Lung (tissue), 11 donors: ENCODE measurements at regions not wholly inside any gene's neighbourhood (a gene's known extent, or its start where the extent isn't known, plus 50 kb on each side); places are given as distances from the start of the nearest gene placed in this dataset.

Experiments used
- ATAC-seq: fragments of 200-7000 bp; cut with Tn5 transposase; one replicate; pipeline ENCODE4 v1.9.1; 2020; ENCODE audit warnings: moderate number of reproducible peaks; ENCODE audit not compliant: insufficient read depth, low FRiP score
- DNase-seq, 3 donors: peaks; one replicate each; pipeline ENCODE4 v3.0.0-alpha.2; 2013 to 2017
- H3K27ac ChIP-seq, 2 donors: one replicate each; pipeline ENCODE4 v1.5.1; 2013; ENCODE audit warnings: mild to moderate bottlenecking in 2 of 2, moderate library complexity in 2 of 2, control low read depth in 1 of 2, inconsistent platforms in 1 of 2, low read depth in 1 of 2, low read length in 1 of 2
- H3K27me3 ChIP-seq, 3 donors: one replicate each; pipeline ENCODE4 v1.5.1; 2013; ENCODE audit warnings: low read length in 2 of 3; ENCODE audit not compliant: control insufficient read depth in 3 of 3, insufficient read depth in 3 of 3
- H3K36me3 ChIP-seq, 4 donors: one replicate each; pipeline ENCODE4 v1.5.1; 2013; ENCODE audit warnings: low read length in 4 of 4, mild to moderate bottlenecking in 1 of 4, moderate library complexity in 1 of 4; ENCODE audit not compliant: control insufficient read depth in 4 of 4, insufficient read depth in 4 of 4
- H3K4me1 ChIP-seq, 5 donors: one replicate each; pipeline ENCODE4 v1.5.1; 2013; ENCODE audit warnings: low read length in 5 of 5, mild to moderate bottlenecking in 2 of 5, moderate library complexity in 1 of 5; ENCODE audit not compliant: control insufficient read depth in 5 of 5, insufficient read depth in 5 of 5
- H3K4me3 ChIP-seq: one replicate; pipeline ENCODE4 v1.5.1; 2013; ENCODE audit warnings: mild to moderate bottlenecking, control low read depth, moderate library complexity
- H3K9ac ChIP-seq, 2 donors: one replicate each; pipeline ENCODE4 v1.5.1; 2013; ENCODE audit warnings: low read length in 2 of 2, control low read depth in 1 of 2; ENCODE audit not compliant: insufficient read depth in 1 of 2
- H3K9me3 ChIP-seq, 4 donors: one replicate each; pipeline ENCODE4 v1.5.1; 2013; ENCODE audit warnings: low read length in 3 of 4, mild to moderate bottlenecking in 1 of 4, moderate library complexity in 1 of 4; ENCODE audit not compliant: control insufficient read depth in 4 of 4, insufficient read depth in 3 of 4
- CTCF ChIP-seq: IDR thresholded peaks from 2 replicates; pipeline ENCODE4 v1.5.1; 2012; ENCODE audit warnings: mild to moderate bottlenecking; ENCODE audit errors: control extremely low read depth, extremely low read depth
- WGBS, 2 donors: extraction: QIAGEN DNeasy Blood & Tissue Kit; methylation state at CpG; one replicate each; pipeline ENCODE4 v1.1.7; 2013; 5-methylcytosine and 5-hydroxymethylcytosine counted together
- donor health status: control.
- donor health status: control.
- donor health status: Bipolar disorder and iron deficiency.
- donor health status: healthy.
- donor health status: DM: yes; HTN: yes; CAD: no.

- 86 to 88% methylated on average over 5 of the region's 5 CpGs for WGBS, 2 donors
- ATAC-seq (no peak), DNase-seq (no peak)
- peaks cover 0 to 9% (median 0%) of the 10 kb centered on the region in 4 donors for H3K9me3 ChIP-seq
- no peak overlapping the region for H3K9ac ChIP-seq
- no peaks in the 10 kb centered on the region for H3K27me3 ChIP-seq
- no peak overlapping the region for H3K4me3 ChIP-seq
- no peaks in the 10 kb centered on the region for H3K4me1 ChIP-seq
- H3K36me3 ChIP-seq, result no peaks in the 10 kb centered on the region
- no peak for TF ChIP-seq CTCF
- no peak overlapping the region for H3K27ac ChIP-seq
These were observed 283.2 kb downstream of the MREG start for GRCh38 chr2:215729985-215730620.

- Histone ChIP-seq H3K4me3 (no peak overlapping the region), H3K9me3 (peaks cover 0 to 7% (median 0%) of the 10 kb centered on the region in 4 donors), H3K27ac (no peak overlapping the region), H3K27me3 (no peaks in the 10 kb centered on the region), H3K36me3 (no peaks in the 10 kb centered on the region), H3K9ac (no peak overlapping the region), H3K4me1 (no peaks in the 10 kb centered on the region)
- ATAC-seq (peak; percentile 85), DNase-seq (peak in 1 of 3 donors; percentile 51)
- no peak for TF ChIP-seq CTCF
- 17 to 23% methylated on average over 2 of the region's 2 CpGs for WGBS, 2 donors
These were observed 284.8 kb downstream of the MREG start for GRCh38 chr2:215728504-215729065.

GRCh38 chr2:215727507-215728503, 285.5 kb downstream of the MREG start:
- no peak for ATAC-seq
- H3K27ac ChIP-seq, result no peak overlapping the region
- no peak overlapping the region for H3K9ac ChIP-seq

More at GRCh38 chr2:215727507-215728503, 285.5 kb downstream of the MREG start:
- H3K4me1 ChIP-seq, result no peaks in the 10 kb centered on the region
- no peak overlapping the region for H3K4me3 ChIP-seq
- no peak for DNase-seq
- peaks cover 0 to 7% (median 0%) of the 10 kb centered on the region in 4 donors for H3K9me3 ChIP-seq
- TF ChIP-seq CTCF, result no peak
- no peaks in the 10 kb centered on the region for H3K36me3 ChIP-seq
- WGBS, 2 donors, result 82 to 93% methylated on average over 1 of the region's 1 CpG
- H3K27me3 ChIP-seq, result no peaks in the 10 kb centered on the region
